GM18867 (cell line): ENCODE measurements at regions not wholly inside any gene's neighbourhood (a gene's known extent, or its start where the extent isn't known, plus 50 kb on each side); places are given as distances from the start of the nearest gene placed in this dataset.
"Not testable (repeated sequence)": the region's sequence is repeated elsewhere in the genome, so short reads cannot be mapped to it uniquely, and the experiment has no call there.

Experiments used
- ATAC-seq: cut with Tn5 transposase; IDR thresholded peaks from one replicate; pipeline ENCODE4 v1.9.1; 2021; ENCODE audit warnings: mild to moderate bottlenecking, moderate library complexity; ENCODE audit not compliant: unreplicated experiment

- no peak for ATAC-seq
Observed at GRCh38 chr15:22258398-22259150, 178.2 kb downstream of the OR4M2 start.

DNA sequence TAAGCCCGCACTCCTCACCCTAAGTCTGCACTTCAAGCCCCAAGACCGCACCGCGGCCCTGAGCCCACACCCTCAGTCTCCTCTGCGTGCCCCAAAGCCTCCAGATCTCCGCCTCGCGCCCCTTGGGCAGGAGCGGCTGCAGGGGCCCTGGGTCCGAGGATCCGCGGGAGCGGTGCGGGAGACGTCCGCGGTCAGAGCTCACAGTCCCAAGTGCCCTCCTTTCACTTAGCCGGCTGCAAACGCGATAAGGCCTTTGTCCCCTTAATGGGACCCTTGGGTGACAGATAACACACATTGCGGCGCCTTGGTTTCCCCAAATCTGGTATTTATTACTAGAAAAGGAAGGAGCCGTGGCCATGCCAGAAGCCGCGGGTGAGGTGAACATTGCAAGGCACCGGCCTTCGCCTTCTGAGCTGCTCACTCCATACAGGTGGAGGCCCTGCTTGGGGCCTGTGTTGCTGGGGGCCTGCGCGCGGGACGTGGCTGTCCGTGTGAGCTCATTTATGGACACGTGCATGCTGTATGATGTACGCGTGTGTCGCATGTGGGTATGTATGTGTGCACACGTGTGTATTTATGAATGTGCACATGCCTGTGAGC lies 178.9 kb downstream of the OR4M2 start:
- ATAC-seq: not testable (repeated sequence)

DNA sequence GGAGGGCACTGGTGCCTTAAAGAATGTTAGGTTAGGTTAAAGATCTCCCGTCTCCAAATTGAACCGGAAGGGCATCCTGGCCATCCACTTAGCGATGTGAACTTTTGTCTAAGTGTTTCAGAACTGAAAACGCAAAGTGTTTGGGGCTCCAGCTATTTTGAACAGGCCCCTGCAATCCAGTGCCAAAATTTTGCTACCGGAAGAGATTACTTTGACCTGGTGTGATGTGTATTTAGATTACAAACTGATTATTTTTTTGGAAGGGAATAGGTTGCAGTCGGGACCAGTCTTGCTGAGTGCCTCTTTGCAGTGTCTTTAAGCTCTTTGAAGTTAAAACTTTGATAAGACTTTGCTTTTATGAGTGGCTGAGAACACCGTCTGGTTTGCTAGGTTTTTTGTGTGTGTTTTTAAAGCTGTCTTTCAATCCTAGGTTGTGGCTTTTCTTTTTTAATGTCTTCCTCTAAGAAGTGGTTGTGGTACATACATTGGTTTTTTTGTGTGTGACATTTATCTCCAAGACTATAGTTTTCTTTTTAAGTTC lies 179.6 kb downstream of the OR4M2 start:
- no peak for ATAC-seq

GRCh38 chr15:22262613-22263020 lies 182.3 kb downstream of the OR4M2 start:
- ATAC-seq: no peak

DNA sequence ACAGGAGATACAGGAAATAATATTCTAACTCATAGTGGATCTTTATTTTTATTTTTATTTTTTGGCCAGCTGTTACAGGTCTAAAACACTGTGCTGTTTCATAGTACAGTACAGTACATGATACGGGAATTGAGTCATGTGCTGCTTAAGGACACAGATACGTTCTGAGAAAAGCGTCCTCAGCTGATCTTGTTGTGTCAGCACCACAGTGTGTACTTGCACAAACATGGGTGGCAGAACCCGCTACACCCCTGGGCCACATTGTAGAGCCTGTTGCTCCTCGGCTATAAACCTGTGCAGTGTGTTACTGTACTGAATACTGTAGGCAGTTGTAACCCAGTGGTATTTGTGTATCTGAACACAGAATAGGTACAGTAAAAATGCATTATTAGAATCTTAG lies 183.4 kb downstream of the OR4M2 start:
- ATAC-seq: no peak

DNA sequence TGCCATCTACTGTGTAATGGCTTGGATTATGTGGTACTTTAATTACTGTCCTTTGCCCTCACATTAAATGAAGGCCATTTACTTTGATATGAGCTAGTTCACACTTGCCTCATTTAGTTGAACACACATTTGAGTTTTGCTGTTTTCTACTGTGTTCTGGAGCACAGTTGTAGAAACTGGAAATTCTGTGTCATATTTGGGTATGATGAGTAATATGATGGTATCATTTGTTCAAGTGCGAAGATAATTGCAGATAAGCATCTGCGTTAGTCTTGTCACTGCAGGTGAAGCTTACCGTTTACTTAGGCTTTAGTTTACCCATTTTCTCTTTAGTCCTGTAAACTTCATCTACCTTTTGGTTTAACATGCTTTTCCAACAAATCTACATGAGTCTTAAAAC lies 183.9 kb downstream of the OR4M2 start:
- not testable (repeated sequence) for ATAC-seq

DNA sequence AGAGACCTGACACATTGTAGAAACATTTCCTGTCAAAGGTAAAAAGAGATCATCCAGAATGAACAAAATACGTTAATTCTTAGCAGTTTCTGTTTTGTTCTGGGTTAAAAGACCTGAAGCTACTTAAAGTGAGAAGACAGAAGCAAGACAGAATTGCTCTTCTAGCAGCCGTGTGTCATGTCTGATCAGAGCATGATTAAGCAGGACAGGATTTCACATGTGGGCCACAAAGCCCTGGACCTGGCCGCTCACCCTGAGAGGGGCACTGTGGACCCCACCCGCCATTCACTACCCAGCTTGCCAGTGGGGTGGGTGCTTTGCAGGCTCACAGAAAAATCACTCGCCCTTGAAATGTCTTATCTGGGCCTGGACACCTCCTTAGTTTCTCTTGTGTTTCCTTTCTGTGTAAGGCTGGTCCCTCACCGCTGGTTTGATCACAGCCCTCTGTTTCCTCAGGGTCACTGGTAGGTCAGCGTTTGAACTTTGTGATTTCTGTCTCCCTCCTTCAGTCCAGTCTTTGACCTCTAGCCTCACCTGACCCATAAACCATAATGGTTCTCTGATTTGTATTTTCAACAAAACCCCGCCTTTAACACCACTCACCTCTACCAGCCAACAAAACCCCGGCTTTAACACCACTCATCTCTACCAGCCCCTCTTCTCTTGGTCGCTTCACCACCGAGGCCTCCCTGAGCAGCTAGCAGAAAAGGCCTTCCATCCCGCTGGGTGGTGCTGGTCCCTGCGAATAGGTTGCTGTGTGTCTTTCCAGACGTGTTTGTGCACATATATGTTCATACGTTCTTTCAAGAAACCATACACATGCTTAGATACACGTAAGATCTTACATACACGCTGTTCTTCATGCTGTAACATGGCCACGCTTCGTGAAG lies 185.0 kb downstream of the OR4M2 start:
- no peak for ATAC-seq

GRCh38 chr15:22265970-22266369 lies 185.6 kb downstream of the OR4M2 start:
- no peak for ATAC-seq

GRCh38 chr15:22267761-22268160 lies 187.4 kb downstream of the OR4M2 start:
- ATAC-seq: no peak

GRCh38 chr15:22268201-22268600 lies 187.9 kb downstream of the OR4M2 start:
- ATAC-seq: not testable (repeated sequence)

- ATAC-seq: not testable (repeated sequence)
Observed at GRCh38 chr15:22268654-22269053, 188.3 kb downstream of the OR4M2 start.

DNA sequence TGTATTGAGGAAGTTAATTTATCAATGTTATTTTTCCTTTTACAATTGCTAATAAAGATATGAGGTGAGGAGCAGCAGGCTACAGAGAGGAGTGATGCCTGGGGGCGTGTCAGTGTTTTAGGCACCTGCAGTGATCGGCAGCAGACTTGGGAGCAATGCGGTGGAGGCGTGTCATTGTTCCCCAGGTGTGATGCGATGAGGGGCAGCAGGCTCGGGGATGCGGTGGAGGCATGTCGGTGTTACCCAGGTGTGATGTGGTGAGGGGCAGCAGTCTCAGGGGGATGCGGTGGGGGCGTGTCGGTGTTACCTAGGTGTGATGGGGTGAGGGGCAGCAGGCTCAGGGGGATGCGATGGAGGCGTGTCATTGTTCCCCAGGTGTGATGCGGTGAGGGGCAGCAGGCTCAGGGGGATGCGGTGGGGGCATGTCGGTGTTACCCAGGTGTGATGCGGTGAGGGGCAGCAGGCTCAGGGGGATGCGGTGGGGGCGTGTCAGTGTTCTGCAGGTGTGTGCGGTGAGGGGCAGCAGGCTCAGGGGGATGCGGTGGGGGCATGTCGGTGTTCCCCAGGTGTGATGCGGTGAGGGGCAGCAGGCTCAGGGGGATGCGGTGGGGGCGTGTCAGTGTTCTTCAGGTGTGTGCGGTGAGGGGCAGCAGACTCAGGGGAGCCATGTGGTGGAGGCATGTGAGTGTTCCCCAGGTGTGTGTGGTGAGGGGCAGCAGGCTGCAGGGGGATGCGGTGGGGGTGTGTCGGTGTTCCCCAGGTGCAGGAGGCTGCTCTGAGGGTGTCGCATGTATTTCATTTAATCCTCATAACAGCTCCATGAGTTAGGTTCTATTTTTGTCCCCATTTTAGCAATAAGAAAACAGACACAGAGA lies 186.2 kb upstream of the GOLGA6L22 start:
- not testable (repeated sequence) for ATAC-seq

DNA sequence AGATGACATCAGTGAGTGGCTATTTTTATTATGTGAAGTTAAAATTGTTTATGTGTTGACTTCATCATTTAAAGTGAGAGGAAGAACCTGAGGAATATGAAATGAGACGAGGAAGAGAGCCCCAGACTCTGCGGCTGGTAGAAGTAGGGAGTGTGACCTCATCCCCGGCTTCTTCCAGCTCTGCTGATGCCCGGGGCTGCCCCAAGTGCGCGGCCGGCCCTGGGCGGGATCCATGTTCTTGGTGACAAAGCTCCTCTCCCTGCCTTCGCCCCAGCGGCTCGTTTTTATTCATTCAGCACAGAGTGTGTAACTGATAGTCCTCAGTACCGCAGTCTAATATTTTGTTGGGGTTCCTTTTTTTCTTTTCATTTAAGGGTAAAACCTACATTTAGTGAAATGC lies 185.5 kb upstream of the GOLGA6L22 start:
- ATAC-seq: not testable (repeated sequence)

- not testable (repeated sequence) for ATAC-seq
Observed at GRCh38 chr15:22274376-22274775, 184.3 kb upstream of the GOLGA6L22 start.

DNA sequence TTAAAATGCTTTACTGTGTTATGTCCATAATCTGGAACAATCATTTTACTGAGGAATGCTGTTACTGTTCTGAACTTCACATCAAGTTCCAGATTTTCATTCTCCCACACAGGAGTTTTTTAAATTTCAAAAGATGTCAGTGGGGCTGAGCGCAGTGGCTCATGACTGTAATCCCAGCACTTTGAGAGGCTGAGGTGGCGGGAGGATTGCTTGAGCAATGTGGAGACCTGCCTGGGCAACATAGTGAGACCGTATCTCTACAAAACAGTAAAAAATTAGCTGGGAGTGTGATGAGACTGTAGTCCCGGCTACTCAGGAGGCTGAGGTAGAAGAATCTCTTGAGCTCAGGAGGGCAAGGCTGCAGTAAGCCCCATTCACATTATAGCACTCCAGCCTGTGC lies 177.9 kb upstream of the GOLGA6L22 start:
- ATAC-seq: not testable (repeated sequence)

DNA sequence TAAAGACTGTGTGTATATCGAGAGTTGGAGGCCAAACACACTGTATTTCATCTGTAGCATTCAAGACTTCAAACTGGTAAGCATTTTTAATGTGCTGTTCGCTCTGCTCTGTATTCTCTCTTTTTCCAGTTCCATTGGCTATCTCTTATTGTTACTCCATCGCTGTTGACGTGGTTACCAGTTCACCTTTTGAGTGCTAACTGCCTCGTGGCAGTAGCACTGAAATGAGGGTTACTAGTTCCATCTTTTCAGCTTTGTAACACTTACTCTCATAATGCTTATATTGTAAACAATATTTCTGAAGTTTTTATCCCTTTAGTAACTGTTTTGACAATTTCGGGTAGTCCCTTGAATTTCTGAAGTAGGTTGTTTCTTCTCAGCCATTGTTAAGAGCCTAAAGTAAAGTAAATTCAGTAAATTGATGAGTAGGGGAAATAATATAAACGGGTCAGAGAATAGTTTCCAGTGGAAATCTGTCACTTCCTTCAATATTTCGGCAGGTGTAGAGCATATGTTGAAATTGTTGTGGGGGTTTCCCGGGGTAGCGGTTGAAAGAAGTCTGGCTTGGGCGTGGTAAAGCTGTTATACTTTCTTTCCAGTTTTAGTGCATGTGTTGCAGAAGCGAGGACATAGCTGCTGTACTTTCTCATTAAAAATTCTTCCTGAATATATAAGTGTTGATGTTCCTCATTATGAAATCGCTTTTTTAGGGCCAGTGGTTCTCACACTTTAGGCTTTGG lies 175.7 kb upstream of the GOLGA6L22 start:
- ATAC-seq: peak; percentile 62

GRCh38 chr15:22284795-22285420 lies 173.8 kb upstream of the GOLGA6L22 start:
- ATAC-seq: not testable (repeated sequence)

DNA sequence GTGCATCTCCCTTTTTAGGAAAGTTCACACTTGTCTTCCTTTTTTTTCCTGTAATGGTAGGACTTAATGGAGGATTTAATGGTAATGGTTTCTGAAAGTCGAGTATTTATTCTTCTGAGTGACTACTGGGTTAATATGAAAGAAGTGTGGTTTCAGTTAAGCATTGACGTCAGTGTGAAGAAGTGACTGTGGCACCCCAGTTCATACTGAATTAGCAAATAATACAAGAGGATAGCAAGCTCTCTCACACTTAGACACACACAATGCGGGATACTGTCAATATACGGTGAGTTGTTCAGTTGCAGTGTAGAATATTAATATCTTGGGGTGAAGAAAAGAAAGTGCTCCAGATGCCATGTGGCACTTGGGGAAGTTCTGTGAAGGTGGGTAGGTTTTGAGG lies 167.6 kb upstream of the GOLGA6L22 start:
- ATAC-seq: not testable (repeated sequence)

GRCh38 chr15:22303112-22303511 lies 155.6 kb upstream of the GOLGA6L22 start:
- ATAC-seq: not testable (repeated sequence)
